ENCODE measurements at regions not wholly inside any gene's neighbourhood (a gene's known extent, or its start where the extent isn't known, plus 50 kb on each side); places are given as distances from the start of the nearest gene placed in this dataset.

DNA sequence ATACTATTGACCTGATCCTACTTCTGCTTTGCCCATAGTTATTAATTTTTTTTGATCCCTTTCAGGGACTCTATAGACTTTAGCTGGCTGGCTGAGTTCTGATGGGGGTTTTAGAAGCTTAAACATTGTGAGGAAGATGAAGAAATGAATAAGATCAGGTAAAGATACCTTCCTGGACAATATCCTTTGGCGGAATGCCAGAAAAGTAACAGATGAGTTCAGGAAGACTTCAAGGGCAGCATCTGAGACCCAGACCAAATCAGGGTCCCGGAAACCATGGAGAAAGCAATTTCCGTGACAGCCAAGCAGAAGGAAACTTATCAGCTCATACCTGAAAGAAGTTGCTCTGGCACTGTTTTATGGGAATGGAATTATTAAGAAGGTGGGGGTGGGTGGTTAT lies 100.4 kb downstream of the XCL2 start:
- TF ChIP-seq POLR2AphosphoS5 (IDR thresholded peaks at IDR 0.05; ENCODE audit: low read depth, low read length) (no peak), TAF1 (IDR thresholded peaks at IDR 0.05; ENCODE audit: borderline replicate concordance, insufficient read depth, low read length) (no peak), SIN3A (IDR thresholded peaks at IDR 0.05; ENCODE audit: borderline replicate concordance, insufficient read depth, low read length) (no peak), FOXP2 (optimal IDR thresholded peaks at IDR 0.05; ENCODE audit: borderline replicate concordance, extremely low read depth, extremely low read length, insufficient read depth) (no peak)
- TF ChIP-seq, protein P1, sequence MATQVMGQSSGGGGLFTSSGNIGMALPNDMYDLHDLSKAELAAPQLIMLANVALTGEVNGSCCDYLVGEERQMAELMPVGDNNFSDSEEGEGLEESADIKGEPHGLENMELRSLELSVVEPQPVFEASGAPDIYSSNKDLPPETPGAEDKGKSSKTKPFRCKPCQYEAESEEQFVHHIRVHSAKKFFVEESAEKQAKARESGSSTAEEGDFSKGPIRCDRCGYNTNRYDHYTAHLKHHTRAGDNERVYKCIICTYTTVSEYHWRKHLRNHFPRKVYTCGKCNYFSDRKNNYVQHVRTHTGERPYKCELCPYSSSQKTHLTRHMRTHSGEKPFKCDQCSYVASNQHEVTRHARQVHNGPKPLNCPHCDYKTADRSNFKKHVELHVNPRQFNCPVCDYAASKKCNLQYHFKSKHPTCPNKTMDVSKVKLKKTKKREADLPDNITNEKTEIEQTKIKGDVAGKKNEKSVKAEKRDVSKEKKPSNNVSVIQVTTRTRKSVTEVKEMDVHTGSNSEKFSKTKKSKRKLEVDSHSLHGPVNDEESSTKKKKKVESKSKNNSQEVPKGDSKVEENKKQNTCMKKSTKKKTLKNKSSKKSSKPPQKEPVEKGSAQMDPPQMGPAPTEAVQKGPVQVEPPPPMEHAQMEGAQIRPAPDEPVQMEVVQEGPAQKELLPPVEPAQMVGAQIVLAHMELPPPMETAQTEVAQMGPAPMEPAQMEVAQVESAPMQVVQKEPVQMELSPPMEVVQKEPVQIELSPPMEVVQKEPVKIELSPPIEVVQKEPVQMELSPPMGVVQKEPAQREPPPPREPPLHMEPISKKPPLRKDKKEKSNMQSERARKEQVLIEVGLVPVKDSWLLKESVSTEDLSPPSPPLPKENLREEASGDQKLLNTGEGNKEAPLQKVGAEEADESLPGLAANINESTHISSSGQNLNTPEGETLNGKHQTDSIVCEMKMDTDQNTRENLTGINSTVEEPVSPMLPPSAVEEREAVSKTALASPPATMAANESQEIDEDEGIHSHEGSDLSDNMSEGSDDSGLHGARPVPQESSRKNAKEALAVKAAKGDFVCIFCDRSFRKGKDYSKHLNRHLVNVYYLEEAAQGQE (IDR thresholded peaks at IDR 0.05; ENCODE audit: insufficient read depth in 1 of 2, low read depth in 2 of 2, low read length in 2 of 2), result no peak
